ENCODE measurements at regions not wholly inside any gene's neighbourhood (a gene's known extent, or its start where the extent isn't known, plus 50 kb on each side); places are given as distances from the start of the nearest gene placed in this dataset.

- H3K27ac ChIP-seq (ENCODE audit: low read depth, low read length): no peak overlapping the region
- H3K9me3 ChIP-seq (ENCODE audit: control insufficient read depth in 5 of 5, low read length in 5 of 5): peaks cover 0 to 5% (median 0%) of the 10 kb centered on the region in 5 donors
- no peak overlapping the region for H3K9ac ChIP-seq (ENCODE audit: low read length in 5 of 5)
- H3K4me3 ChIP-seq (ENCODE audit: low read depth in 1 of 5, low read length in 5 of 5): no peak overlapping the region
- no peaks in the 10 kb centered on the region for H3K36me3 ChIP-seq (ENCODE audit: control insufficient read depth in 5 of 5, insufficient read depth in 5 of 5, low read length in 5 of 5)
- peaks cover 0 to 3% (median 0%) of the 10 kb centered on the region in 5 donors for H3K4me1 ChIP-seq (ENCODE audit: control insufficient read depth in 5 of 5, insufficient read depth in 5 of 5, low read length in 5 of 5)
- H3K27me3 ChIP-seq (ENCODE audit: control insufficient read depth in 5 of 5, insufficient read depth in 4 of 5, low read length in 5 of 5): no peaks in the 10 kb centered on the region
These were observed 1516.2 kb upstream of the PCDH20 start for GRCh38 chr13:62931853-62932252.

GRCh38 chr13:62924395-62924794, 1508.7 kb upstream of the PCDH20 start:
- Histone ChIP-seq H3K4me3 (ENCODE audit: low read depth in 1 of 5, low read length in 5 of 5) (no peak overlapping the region), H3K9me3 (ENCODE audit: control insufficient read depth in 5 of 5, low read length in 5 of 5) (peaks cover 0 to 5% (median 0%) of the 10 kb centered on the region in 5 donors), H3K27ac (ENCODE audit: low read depth, low read length) (no peak overlapping the region), H3K36me3 (ENCODE audit: control insufficient read depth in 5 of 5, insufficient read depth in 5 of 5, low read length in 5 of 5) (no peaks in the 10 kb centered on the region), H3K27me3 (ENCODE audit: control insufficient read depth in 5 of 5, insufficient read depth in 4 of 5, low read length in 5 of 5) (no peaks in the 10 kb centered on the region), H3K9ac (ENCODE audit: low read length in 5 of 5) (no peak overlapping the region), H3K4me1 (ENCODE audit: control insufficient read depth in 5 of 5, insufficient read depth in 5 of 5, low read length in 5 of 5) (no peaks in the 10 kb centered on the region)

- Histone ChIP-seq H3K4me3 (ENCODE audit: low read depth in 1 of 5, low read length in 5 of 5) (no peak overlapping the region), H3K27ac (ENCODE audit: low read depth, low read length) (no peak overlapping the region), H3K9ac (ENCODE audit: low read length in 5 of 5) (no peak overlapping the region), H3K36me3 (ENCODE audit: control insufficient read depth in 5 of 5, insufficient read depth in 5 of 5, low read length in 5 of 5) (no peaks in the 10 kb centered on the region), H3K27me3 (ENCODE audit: control insufficient read depth in 5 of 5, insufficient read depth in 4 of 5, low read length in 5 of 5) (no peaks in the 10 kb centered on the region), H3K9me3 (ENCODE audit: control insufficient read depth in 5 of 5, low read length in 5 of 5) (no peaks in the 10 kb centered on the region), H3K4me1 (ENCODE audit: control insufficient read depth in 5 of 5, insufficient read depth in 5 of 5, low read length in 5 of 5) (peaks cover 0 to 3% (median 0%) of the 10 kb centered on the region in 5 donors)
These were observed 1504.5 kb upstream of the PCDH20 start for GRCh38 chr13:62920159-62920558.

GRCh38 chr13:62919491-62919890, 1503.8 kb upstream of the PCDH20 start:
- Histone ChIP-seq H3K9ac (ENCODE audit: low read length in 5 of 5) (no peak overlapping the region), H3K27ac (ENCODE audit: low read depth, low read length) (no peak overlapping the region)

GRCh38 chr13:62910541-62911060, 1495.0 kb upstream of the PCDH20 start:
- H3K27ac ChIP-seq (ENCODE audit: low read depth, low read length): no peak overlapping the region
- no peaks in the 10 kb centered on the region for H3K9me3 ChIP-seq (ENCODE audit: control insufficient read depth in 5 of 5, low read length in 5 of 5)
- H3K4me3 ChIP-seq (ENCODE audit: low read depth in 1 of 5, low read length in 5 of 5): no peak overlapping the region
- H3K27me3 ChIP-seq (ENCODE audit: control insufficient read depth in 5 of 5, insufficient read depth in 4 of 5, low read length in 5 of 5): no peaks in the 10 kb centered on the region
- no peak overlapping the region for H3K9ac ChIP-seq (ENCODE audit: low read length in 5 of 5)
- no peaks in the 10 kb centered on the region for H3K36me3 ChIP-seq (ENCODE audit: control insufficient read depth in 5 of 5, insufficient read depth in 5 of 5, low read length in 5 of 5)
- no peaks in the 10 kb centered on the region for H3K4me1 ChIP-seq (ENCODE audit: control insufficient read depth in 5 of 5, insufficient read depth in 5 of 5, low read length in 5 of 5)

More at GRCh38 chr13:62919491-62919890, 1503.8 kb upstream of the PCDH20 start:
- Histone ChIP-seq H3K9me3 (ENCODE audit: control insufficient read depth in 5 of 5, low read length in 5 of 5) (no peaks in the 10 kb centered on the region), H3K27me3 (ENCODE audit: control insufficient read depth in 5 of 5, insufficient read depth in 4 of 5, low read length in 5 of 5) (no peaks in the 10 kb centered on the region), H3K36me3 (ENCODE audit: control insufficient read depth in 5 of 5, insufficient read depth in 5 of 5, low read length in 5 of 5) (no peaks in the 10 kb centered on the region), H3K4me1 (ENCODE audit: control insufficient read depth in 5 of 5, insufficient read depth in 5 of 5, low read length in 5 of 5) (peaks cover 0 to 3% (median 0%) of the 10 kb centered on the region in 5 donors), H3K4me3 (ENCODE audit: low read depth in 1 of 5, low read length in 5 of 5) (no peak overlapping the region)

- H3K4me3 ChIP-seq (ENCODE audit: low read depth in 1 of 5, low read length in 5 of 5): no peak overlapping the region
- no peaks in the 10 kb centered on the region for H3K27me3 ChIP-seq (ENCODE audit: control insufficient read depth in 5 of 5, insufficient read depth in 4 of 5, low read length in 5 of 5)
- H3K4me1 ChIP-seq (ENCODE audit: control insufficient read depth in 5 of 5, insufficient read depth in 5 of 5, low read length in 5 of 5): no peaks in the 10 kb centered on the region
- H3K36me3 ChIP-seq (ENCODE audit: control insufficient read depth in 5 of 5, insufficient read depth in 5 of 5, low read length in 5 of 5): no peaks in the 10 kb centered on the region
- H3K27ac ChIP-seq (ENCODE audit: low read depth, low read length): no peak overlapping the region
- no peak overlapping the region for H3K9ac ChIP-seq (ENCODE audit: low read length in 5 of 5)
- H3K9me3 ChIP-seq (ENCODE audit: control insufficient read depth in 5 of 5, low read length in 5 of 5): no peaks in the 10 kb centered on the region
These were observed 1492.7 kb upstream of the PCDH20 start for GRCh38 chr13:62908321-62908720.

GRCh38 chr13:62906896-62907295, 1491.2 kb upstream of the PCDH20 start:
- Histone ChIP-seq H3K36me3 (ENCODE audit: control insufficient read depth in 5 of 5, insufficient read depth in 5 of 5, low read length in 5 of 5) (no peaks in the 10 kb centered on the region), H3K27me3 (ENCODE audit: control insufficient read depth in 5 of 5, insufficient read depth in 4 of 5, low read length in 5 of 5) (no peaks in the 10 kb centered on the region), H3K27ac (ENCODE audit: low read depth, low read length) (no peak overlapping the region), H3K9ac (ENCODE audit: low read length in 5 of 5) (no peak overlapping the region), H3K4me1 (ENCODE audit: control insufficient read depth in 5 of 5, insufficient read depth in 5 of 5, low read length in 5 of 5) (no peaks in the 10 kb centered on the region), H3K9me3 (ENCODE audit: control insufficient read depth in 5 of 5, low read length in 5 of 5) (no peaks in the 10 kb centered on the region), H3K4me3 (ENCODE audit: low read depth in 1 of 5, low read length in 5 of 5) (no peak overlapping the region)

GRCh38 chr13:62906469-62906868, 1490.8 kb upstream of the PCDH20 start:
- Histone ChIP-seq H3K36me3 (ENCODE audit: control insufficient read depth in 5 of 5, insufficient read depth in 5 of 5, low read length in 5 of 5) (no peaks in the 10 kb centered on the region), H3K27me3 (ENCODE audit: control insufficient read depth in 5 of 5, insufficient read depth in 4 of 5, low read length in 5 of 5) (no peaks in the 10 kb centered on the region), H3K9me3 (ENCODE audit: control insufficient read depth in 5 of 5, low read length in 5 of 5) (no peaks in the 10 kb centered on the region), H3K27ac (ENCODE audit: low read depth, low read length) (no peak overlapping the region), H3K4me1 (ENCODE audit: control insufficient read depth in 5 of 5, insufficient read depth in 5 of 5, low read length in 5 of 5) (no peaks in the 10 kb centered on the region), H3K4me3 (ENCODE audit: low read depth in 1 of 5, low read length in 5 of 5) (no peak overlapping the region), H3K9ac (ENCODE audit: low read length in 5 of 5) (no peak overlapping the region)

- H3K9me3 ChIP-seq (ENCODE audit: control insufficient read depth in 5 of 5, low read length in 5 of 5): peaks cover 0 to 9% (median 2%) of the 10 kb centered on the region in 5 donors
- no peaks in the 10 kb centered on the region for H3K27me3 ChIP-seq (ENCODE audit: control insufficient read depth in 5 of 5, insufficient read depth in 4 of 5, low read length in 5 of 5)
- no peak overlapping the region for H3K27ac ChIP-seq (ENCODE audit: low read depth, low read length)
- H3K4me1 ChIP-seq (ENCODE audit: control insufficient read depth in 5 of 5, insufficient read depth in 5 of 5, low read length in 5 of 5): no peaks in the 10 kb centered on the region
- no peak overlapping the region for H3K4me3 ChIP-seq (ENCODE audit: low read depth in 1 of 5, low read length in 5 of 5)
- no peak overlapping the region for H3K9ac ChIP-seq (ENCODE audit: low read length in 5 of 5)
- no peaks in the 10 kb centered on the region for H3K36me3 ChIP-seq (ENCODE audit: control insufficient read depth in 5 of 5, insufficient read depth in 5 of 5, low read length in 5 of 5)
These were observed 1471.4 kb upstream of the PCDH20 start for GRCh38 chr13:62887046-62887445.

- Histone ChIP-seq H3K4me1 (ENCODE audit: control insufficient read depth in 5 of 5, insufficient read depth in 5 of 5, low read length in 5 of 5) (no peaks in the 10 kb centered on the region), H3K36me3 (ENCODE audit: control insufficient read depth in 5 of 5, insufficient read depth in 5 of 5, low read length in 5 of 5) (no peaks in the 10 kb centered on the region), H3K9me3 (ENCODE audit: control insufficient read depth in 5 of 5, low read length in 5 of 5) (peaks cover 0 to 5% (median 0%) of the 10 kb centered on the region in 5 donors), H3K4me3 (ENCODE audit: low read depth in 1 of 5, low read length in 5 of 5) (no peak overlapping the region), H3K27me3 (ENCODE audit: control insufficient read depth in 5 of 5, insufficient read depth in 4 of 5, low read length in 5 of 5) (no peaks in the 10 kb centered on the region), H3K9ac (ENCODE audit: low read length in 5 of 5) (no peak overlapping the region), H3K27ac (ENCODE audit: low read depth, low read length) (no peak overlapping the region)
These were observed 1463.4 kb upstream of the PCDH20 start for GRCh38 chr13:62879071-62879470.
